AG04450 (cell line): ENCODE measurements at regions not wholly inside any gene's neighbourhood (a gene's known extent, or its start where the extent isn't known, plus 50 kb on each side); places are given as distances from the start of the nearest gene placed in this dataset.

Experiments
- CTCF ChIA-PET: fragments of 300-600, 350-600 bp; formaldehyde crosslinking; extraction: SDS; loops from one replicate; lab custom pipeline; 2022; ENCODE audit warnings: antibody characterized with exemption, inconsistent platforms; lab: Charles Lee
- POLR2A ChIA-PET: fragments of 350-600 bp; formaldehyde crosslinking; extraction: SDS; loops from one replicate; lab custom pipeline; 2021; ENCODE audit warnings: antibody characterized with exemption, inconsistent platforms; lab: Yijun Ruan, JAX
- DNase-seq: peaks from one replicate; pipeline ENCODE4 v3.0.0-alpha.2; 2011; ENCODE audit warnings: low read depth, low spot score
- H3K27ac ChIP-seq: one replicate; pipeline ENCODE4 v1.5.1; 2012; ENCODE audit warnings: low read depth, low read length, control low read depth
- H3K27me3 ChIP-seq: one replicate; pipeline ENCODE4 v1.6.0; 2012; ENCODE audit warnings: low read length; ENCODE audit not compliant: control insufficient read depth, insufficient read depth
- H3K4me3 ChIP-seq: 2 replicates; pipeline ENCODE4 v1.5.1; 2011; ENCODE audit warnings: mild to moderate bottlenecking, low read depth, low read length, control low read depth
- H3K9me3 ChIP-seq: 2 replicates; pipeline ENCODE4 v1.5.1; 2012; ENCODE audit warnings: low read length; ENCODE audit not compliant: control insufficient read depth, insufficient read depth
- TF ChIP-seq, protein P1 (sequence below): IDR thresholded peaks from 2 replicates; pipeline ENCODE4 v1.5.1; 2011; ENCODE audit warnings: low read depth, low read length, control low read depth, inconsistent platforms

- H3K9me3 ChIP-seq, result no peaks in the 10 kb centered on the region; the same call in 1 of the 2 replicates
- no peak overlapping the region for H3K27ac ChIP-seq
- DNase-seq, result no peak
- TF ChIP-seq, protein P1, sequence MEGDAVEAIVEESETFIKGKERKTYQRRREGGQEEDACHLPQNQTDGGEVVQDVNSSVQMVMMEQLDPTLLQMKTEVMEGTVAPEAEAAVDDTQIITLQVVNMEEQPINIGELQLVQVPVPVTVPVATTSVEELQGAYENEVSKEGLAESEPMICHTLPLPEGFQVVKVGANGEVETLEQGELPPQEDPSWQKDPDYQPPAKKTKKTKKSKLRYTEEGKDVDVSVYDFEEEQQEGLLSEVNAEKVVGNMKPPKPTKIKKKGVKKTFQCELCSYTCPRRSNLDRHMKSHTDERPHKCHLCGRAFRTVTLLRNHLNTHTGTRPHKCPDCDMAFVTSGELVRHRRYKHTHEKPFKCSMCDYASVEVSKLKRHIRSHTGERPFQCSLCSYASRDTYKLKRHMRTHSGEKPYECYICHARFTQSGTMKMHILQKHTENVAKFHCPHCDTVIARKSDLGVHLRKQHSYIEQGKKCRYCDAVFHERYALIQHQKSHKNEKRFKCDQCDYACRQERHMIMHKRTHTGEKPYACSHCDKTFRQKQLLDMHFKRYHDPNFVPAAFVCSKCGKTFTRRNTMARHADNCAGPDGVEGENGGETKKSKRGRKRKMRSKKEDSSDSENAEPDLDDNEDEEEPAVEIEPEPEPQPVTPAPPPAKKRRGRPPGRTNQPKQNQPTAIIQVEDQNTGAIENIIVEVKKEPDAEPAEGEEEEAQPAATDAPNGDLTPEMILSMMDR, result no peak
- ChIA-PET POLR2A (no interaction called here), CTCF (no interaction called here)
- H3K27me3 ChIP-seq, result no peaks in the 10 kb centered on the region
- H3K4me3 ChIP-seq, result no peak overlapping the region
These were observed 127.4 kb upstream of the GRIK2 start for GRCh38 chr6:101266063-101266462.

- POLR2A ChIA-PET, result no interaction called here
These were observed 125.0 kb upstream of the GRIK2 start for GRCh38 chr6:101268541-101268940.

DNA sequence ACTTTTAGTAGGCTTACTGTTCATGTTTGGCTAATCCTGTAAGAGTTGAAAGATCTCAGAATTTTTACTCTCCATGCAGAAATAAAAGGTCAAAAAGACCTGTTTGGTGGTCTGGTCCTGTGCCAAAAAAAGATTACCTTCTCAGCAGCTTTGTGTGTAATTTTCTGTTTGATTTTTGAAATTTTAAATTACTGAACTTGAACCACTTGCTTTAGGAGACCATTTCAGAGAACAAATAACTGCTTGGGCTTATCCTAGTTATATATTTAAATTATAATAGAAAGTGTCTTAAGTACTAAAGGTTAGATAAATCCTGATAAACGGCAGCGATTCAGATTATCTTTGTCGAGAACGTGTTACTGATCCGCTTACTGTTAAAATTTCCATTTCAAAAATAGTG, 118.3 kb upstream of the GRIK2 start:
- Histone ChIP-seq H3K27me3 (no peaks in the 10 kb centered on the region), H3K9me3 (peaks cover 3% of the 10 kb centered on the region; the same call in 1 of the 2 replicates), H3K4me3 (no peak overlapping the region), H3K27ac (no peak overlapping the region)
- TF ChIP-seq, protein P1, result no peak
- POLR2A ChIA-PET, result no interaction called here
- CTCF ChIA-PET, result no interaction called here
- DNase-seq, result no peak

More at GRCh38 chr6:101268541-101268940, 125.0 kb upstream of the GRIK2 start:
- Histone ChIP-seq H3K4me3 (no peak overlapping the region), H3K9me3 (peaks cover 3% of the 10 kb centered on the region), H3K27ac (no peak overlapping the region), H3K27me3 (no peaks in the 10 kb centered on the region)
- CTCF ChIA-PET, result no interaction called here
- DNase-seq, result no peak
- TF ChIP-seq, protein P1, result no peak

DNA sequence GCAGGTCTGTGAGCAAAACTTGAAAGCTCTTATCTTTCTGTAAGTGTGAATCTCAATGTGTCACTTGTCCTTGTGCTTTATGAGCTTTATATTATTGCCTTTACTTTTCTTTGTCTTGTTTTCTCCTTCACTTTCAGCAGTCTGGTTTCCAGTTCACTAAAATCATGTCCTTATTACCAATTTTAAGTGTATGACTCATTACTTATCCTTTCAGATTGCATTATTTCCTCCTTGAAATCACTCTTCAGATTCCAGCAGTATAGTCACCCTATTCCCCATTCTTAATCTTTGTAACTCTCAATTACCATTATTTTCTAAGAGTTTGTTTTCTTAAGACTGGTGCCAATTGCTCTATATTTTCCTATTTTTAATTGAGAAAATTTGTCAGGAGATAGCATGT, 117.4 kb upstream of the GRIK2 start:
- Histone ChIP-seq H3K27ac (no peak overlapping the region), H3K4me3 (no peak overlapping the region), H3K27me3 (no peaks in the 10 kb centered on the region), H3K9me3 (peaks cover 3% of the 10 kb centered on the region; the same call in 1 of the 2 replicates)
- ChIA-PET CTCF (no interaction called here), POLR2A (no interaction called here)
- TF ChIP-seq, protein P1, result no peak
- no peak for DNase-seq

DNA sequence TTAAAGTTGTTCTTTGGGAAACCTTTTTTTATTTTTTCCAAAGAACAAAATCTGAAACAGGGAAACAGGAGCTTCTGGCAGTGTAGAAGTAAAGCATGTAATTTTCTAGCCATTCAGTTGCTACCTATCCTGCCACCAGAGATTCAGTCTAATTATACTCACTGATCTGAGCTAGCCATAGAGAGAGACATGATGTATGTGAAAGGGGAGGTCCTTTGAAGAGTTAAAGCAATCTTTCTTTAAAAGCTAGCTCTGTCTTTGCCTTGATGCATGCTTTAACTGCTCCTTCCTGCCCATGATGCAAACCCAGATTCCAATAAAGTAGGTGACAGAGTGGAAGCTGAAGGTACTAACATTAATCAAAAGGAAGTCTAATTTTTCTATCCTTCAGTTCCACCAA, 114.1 kb upstream of the GRIK2 start:
- ChIA-PET POLR2A (no interaction called here), CTCF (no interaction called here)
- no peak overlapping the region for H3K27ac ChIP-seq
- peaks cover 18% of the 10 kb centered on the region for H3K9me3 ChIP-seq
- H3K4me3 ChIP-seq, result no peak overlapping the region
- no peaks in the 10 kb centered on the region for H3K27me3 ChIP-seq
- DNase-seq, result no peak
- TF ChIP-seq, protein P1, result no peak
